HG02798 (cell line): ENCODE measurements at regions not wholly inside any gene's neighbourhood (a gene's known extent, or its start where the extent isn't known, plus 50 kb on each side); places are given as distances from the start of the nearest gene placed in this dataset.

Source experiments
- ATAC-seq: cut with Tn5 transposase; IDR thresholded peaks from one replicate; pipeline ENCODE4 v1.9.1; 2021; ENCODE audit warnings: mild to moderate bottlenecking; ENCODE audit not compliant: unreplicated experiment, poor library complexity

DNA sequence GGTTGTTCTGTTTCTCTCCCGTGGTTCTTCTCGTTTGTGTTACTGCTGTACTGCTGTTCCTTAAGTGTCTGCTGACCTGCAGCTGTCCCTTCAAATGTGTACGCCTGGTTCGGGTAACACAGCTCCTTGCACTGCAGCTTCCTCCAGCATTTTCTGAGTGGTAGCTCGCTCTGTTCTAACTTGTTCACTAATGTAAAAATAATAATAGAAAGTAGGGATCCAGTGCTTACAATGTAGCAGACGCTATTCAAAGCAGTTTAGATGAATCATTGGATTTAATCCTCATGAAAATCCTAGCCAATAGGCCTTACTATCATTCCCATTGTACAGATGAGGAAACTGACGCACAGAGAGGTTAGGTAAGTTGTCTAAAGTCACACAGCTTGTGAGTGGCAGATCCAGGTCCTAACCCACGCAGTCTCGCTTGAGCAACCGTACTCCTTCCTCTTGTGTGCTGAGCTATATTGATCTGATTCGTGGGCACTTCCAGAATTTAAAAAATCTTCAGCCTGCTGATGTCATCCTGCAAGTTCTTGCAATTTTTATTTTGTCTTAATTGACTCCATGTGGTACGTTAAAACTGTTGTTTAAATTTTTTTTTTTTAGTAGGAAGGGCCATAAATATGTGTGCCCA lies 448.2 kb upstream of the FAT1 start:
- no peak for ATAC-seq

DNA sequence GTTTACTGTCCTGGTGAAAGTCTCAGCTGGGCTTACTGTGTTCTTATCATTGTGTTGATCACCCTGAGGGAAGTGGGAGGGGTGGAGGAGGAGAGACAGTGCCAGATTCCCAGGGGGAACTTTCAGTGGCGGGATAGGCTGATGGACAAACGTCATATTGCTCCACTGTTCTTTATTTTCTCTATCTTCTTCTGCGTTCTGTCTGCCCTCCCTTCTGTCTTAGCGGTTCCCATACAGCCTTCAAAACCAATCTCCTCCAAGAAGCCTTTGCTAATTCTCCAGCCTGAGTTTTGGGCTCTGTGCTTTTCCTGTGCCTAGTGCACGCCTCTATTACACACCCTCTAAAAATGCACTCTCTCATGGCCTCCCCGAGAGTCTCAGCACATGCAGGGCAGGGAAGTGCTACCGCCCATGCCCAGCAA lies 448.7 kb upstream of the FAT1 start:
- no peak for ATAC-seq

DNA sequence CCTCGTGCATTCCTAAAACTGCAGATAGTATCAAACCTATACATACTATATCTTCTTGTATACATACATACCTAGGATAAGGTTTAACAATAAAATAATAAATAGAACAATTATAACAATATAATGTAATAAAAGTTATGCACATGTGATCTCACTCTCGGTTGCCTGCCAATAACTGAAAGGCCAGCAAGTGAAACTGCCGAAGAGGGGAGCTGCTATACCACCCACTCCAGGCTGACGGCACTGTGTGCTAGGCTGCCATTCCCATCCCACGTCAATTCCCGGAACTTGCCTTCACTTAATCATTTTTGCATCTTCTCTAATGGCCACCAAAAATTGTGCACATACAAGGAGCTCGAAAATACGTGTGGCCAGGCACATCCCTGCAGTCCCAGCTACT lies 451.1 kb upstream of the FAT1 start:
- no peak for ATAC-seq

GRCh38 chr4:187175197-187175596 lies 451.5 kb upstream of the FAT1 start:
- ATAC-seq = no peak

DNA sequence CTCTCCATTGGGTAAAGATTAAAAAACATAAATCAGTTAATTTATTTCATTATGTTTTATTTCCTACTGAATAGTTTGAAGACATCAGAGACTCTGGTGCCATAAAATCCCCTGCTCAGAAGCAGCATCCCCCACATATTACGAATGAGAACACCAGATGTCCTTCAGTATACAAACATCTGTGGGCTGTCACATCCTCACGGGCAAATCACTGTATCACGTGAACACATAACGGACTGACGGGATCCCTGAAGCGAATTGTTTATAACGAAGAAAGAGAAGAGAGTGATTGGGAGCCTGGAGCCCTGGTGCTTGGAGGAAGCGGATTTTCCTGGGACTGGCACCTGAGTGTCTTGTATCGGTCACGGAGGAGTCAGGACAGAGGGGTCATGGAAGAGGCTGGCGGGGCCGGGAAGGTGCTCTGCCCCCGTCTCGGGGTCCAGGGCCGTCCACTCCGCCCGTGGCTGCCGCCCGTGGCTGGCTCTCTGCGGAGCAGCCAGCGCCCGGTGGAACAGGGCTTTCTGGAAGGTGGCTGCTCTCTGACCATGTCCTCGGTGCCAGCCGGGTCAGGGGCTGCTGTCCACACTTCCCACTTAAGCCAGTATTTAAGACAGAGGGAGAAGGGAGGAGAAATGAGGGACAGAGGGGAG lies 452.7 kb upstream of the FAT1 start:
- ATAC-seq = no peak

GRCh38 chr4:187178084-187178483 lies 454.4 kb upstream of the FAT1 start:
- ATAC-seq = no peak

GRCh38 chr4:187178587-187178986 lies 454.9 kb upstream of the FAT1 start:
- ATAC-seq = no peak

DNA sequence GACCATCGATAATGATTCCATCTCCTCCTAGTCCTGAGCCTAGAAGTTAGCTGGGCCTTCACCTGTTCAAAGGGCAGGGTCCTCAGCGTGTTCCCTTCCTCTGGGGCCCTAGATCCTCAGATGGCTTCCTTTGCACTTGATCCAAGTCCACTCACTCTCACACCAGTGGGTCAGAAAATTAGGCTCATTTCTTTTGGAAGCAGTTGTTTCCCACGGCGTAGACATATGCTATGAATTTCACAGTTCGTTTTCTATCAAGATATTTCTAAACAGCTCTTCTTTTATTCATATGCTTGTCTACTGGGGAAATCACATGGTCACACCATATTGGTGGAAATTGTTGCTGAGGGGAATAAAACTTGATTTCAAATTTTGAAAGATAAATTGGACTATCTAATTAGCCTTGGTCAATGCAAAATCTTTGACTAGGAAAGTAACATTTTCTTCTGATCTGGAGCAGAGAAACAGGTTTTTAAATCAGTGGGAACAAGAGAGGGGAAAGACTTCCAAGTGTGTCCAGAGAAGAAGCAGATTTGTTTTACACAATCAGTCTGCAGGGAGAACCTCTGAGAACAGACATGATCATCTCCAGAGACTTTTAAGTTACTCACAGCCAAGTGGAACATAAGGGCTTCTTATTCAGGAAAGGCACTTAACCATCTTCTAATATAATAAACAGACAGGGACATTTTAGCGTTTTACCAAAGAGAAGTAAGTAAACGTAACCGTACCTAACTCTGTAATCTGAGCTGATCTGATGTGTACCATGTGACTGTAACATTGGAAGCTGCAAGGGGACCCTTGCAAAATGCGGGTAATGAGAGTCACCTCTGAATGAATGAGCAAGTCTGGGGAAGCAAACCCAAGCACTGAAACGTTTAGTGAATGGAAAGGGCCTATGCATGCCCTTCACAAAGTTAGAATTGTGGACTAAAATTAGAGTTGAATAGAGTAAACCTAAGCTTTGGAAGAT lies 455.7 kb upstream of the FAT1 start:
- ATAC-seq = no peak

- no peak for ATAC-seq
These were observed 457.4 kb upstream of the FAT1 start for GRCh38 chr4:187181054-187181453.

DNA sequence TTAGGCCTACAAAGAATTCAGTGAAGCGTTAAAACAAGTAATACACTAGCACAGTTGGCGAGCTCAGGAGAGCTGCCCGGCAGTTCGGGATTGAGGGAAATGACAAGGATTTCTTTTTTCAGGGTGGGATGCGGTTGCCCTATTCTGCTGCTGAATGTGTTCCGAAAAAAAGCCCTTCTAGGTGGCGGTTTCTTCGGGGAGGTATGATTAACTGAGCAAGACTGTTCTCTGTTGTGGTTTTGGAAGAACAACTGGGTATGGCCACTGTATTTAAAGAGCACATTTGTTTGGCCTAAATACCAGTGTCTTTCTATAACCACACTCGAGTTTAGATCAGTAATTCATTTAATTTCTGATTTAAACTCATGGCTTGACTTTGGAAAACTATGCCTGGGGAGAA lies 459.7 kb upstream of the FAT1 start:
- ATAC-seq = no peak

- ATAC-seq = no peak
These were observed 460.2 kb upstream of the FAT1 start for GRCh38 chr4:187183826-187184225.

GRCh38 chr4:187184508-187184907 lies 460.9 kb upstream of the FAT1 start:
- no peak for ATAC-seq

- no peak for ATAC-seq
These were observed 464.5 kb upstream of the FAT1 start for GRCh38 chr4:187188118-187188517.

- ATAC-seq = no peak
These were observed 465.1 kb upstream of the FAT1 start for GRCh38 chr4:187188741-187189140.

- ATAC-seq = no peak
These were observed 466.7 kb upstream of the FAT1 start for GRCh38 chr4:187190390-187190789.

DNA sequence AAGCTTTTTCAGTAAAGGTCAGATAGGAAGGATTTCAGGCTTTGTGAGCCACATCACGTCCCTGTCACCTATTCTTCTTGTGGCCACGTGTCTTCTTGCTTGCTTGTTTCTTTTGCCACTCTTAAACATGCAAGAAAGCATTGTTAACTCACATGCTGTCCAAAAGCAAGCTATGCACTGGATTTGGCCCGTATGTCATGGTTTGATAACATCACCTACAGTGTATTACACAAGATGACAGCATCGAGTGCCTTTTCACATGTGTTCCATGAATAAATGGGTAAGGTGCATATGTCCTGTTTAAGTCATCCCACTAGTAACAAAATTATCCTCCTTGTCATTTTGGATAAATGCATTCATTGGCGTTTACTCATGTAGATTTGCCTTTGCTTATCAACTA lies 468.0 kb upstream of the FAT1 start:
- no peak for ATAC-seq

DNA sequence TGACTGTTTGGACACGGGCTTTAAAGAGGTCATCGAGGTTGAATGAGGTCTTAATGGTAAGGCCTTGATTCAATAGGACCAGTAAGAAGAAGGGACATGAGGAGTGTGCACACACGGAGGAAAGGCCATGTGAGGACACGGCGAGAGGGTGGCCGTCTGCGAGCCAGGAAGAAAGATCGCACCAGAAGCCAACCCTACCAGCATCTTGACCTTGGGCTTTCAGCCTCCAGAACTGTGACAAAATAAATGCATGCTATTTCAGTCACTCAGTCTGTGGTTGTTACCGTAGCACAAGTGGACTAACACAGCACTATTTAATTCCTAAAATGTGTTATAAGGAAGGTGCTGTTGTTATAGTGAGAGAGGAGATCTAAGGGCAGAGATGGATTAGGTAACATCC lies 468.6 kb upstream of the FAT1 start:
- ATAC-seq = no peak

GRCh38 chr4:187193141-187193540 lies 469.5 kb upstream of the FAT1 start:
- ATAC-seq = no peak

DNA sequence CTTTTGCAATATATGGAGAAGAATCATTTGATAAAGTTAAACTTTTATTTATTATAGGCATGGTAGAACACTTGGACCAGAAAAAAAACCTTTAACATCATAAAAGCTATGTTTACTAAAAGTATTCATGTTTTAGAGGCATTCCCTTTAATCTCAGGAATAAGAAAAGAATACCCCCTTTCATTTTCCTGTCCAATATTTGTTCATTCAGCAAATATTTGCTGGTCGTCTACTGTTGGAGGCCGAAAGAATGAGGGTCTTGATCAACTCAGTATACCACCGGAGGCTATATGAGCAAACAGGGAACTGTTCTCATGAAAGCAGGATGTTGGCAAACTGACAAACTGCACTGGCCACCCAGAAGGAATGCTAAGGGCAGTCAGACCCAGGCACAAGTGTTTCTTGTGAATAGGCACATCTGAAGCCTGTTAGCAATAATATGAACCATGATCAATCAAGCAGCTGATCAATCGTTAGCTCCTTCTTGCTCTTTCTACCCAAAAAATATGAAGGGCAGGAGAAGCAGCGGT lies 480.8 kb upstream of the FAT1 start:
- no peak for ATAC-seq

DNA sequence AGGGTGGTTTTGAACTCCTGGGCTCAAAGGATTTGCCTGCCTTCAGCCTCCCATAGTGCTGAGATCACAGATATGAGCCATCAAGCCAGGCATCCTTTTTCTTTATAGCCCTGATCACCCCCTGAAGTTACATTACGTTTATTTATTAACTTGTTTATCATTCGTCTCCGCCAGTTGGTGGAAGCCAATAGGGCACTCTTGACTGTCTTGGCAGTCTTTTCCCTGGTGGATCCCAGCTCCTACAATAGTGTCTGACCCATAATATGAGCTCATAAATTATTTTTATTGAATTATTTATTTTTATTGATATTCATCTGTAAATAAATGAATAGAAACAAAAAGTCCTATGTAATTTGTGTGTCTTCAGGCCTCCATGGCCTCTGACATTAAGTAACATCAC lies 484.3 kb upstream of the FAT1 start:
- ATAC-seq = no peak

GRCh38 chr4:187208651-187209050 lies 485.0 kb upstream of the FAT1 start:
- ATAC-seq = no peak
